Endothelial cell of umbilical vein (primary cell): ENCODE measurements at regions not wholly inside any gene's neighbourhood (a gene's known extent, or its start where the extent isn't known, plus 50 kb on each side); places are given as distances from the start of the nearest gene placed in this dataset.

ENCODE experiments used
- BruUV-seq: library from RNA; stranded (reverse); fragments of 400-500 nt; replicated peaks from 2 replicates; lab custom pipeline; 2021; lab: Mats Ljungman, UMichigan
- CTCF ChIA-PET: fragments of 300-600, 350-600 bp; sonication (Branson Sonifier 250); formaldehyde crosslinking; loops from one replicate; lab custom pipeline; 2021; ENCODE audit warnings: antibody characterized with exemption, inconsistent platforms; lab: Charles Lee
- POLR2A ChIA-PET: fragments of 300-600, 350-600 bp; sonication (Branson Sonifier 250); formaldehyde crosslinking; loops from one replicate; lab custom pipeline; 2021; ENCODE audit warnings: antibody characterized with exemption, inconsistent platforms; lab: Charles Lee
- DNase-seq: peaks from one replicate; pipeline ENCODE4 v3.0.0-alpha.2; 2011; ENCODE audit warnings: low read depth, low spot score
- FAIRE-seq: peaks from 2 replicates; lab custom pipeline; 2011; peaks lifted over from hg19 to GRCh38; lab: Jason Lieb, UNC
- H2AFZ ChIP-seq: 2 replicates; pipeline ENCODE4 v1.6.0; 2012; ENCODE audit warnings: low read depth, low read length, control low read depth, inconsistent platforms
- H3K27ac ChIP-seq: 2 replicates; pipeline ENCODE4 v1.5.1; 2011; ENCODE audit warnings: low read depth, mild to moderate bottlenecking, control low read depth, low read length, moderate library complexity; ENCODE audit not compliant: insufficient read depth
- H3K27me3 ChIP-seq, 2 experiments: 2 replicates each; pipeline versions ENCODE4 v1.6.0 to v1.6.1; 2011; ENCODE audit warnings: low read length in 2 of 2, mixed read lengths in 1 of 2; ENCODE audit not compliant: control insufficient read depth in 2 of 2, insufficient read depth in 2 of 2
- H3K36me3 ChIP-seq, 2 experiments: 2 replicates in 1 of 2; 3 replicates in 1 of 2; pipeline ENCODE4 v1.5.1; 2011; ENCODE audit warnings: low read length in 2 of 2, mild to moderate bottlenecking in 1 of 2, moderate library complexity in 1 of 2; ENCODE audit not compliant: control insufficient read depth in 2 of 2, insufficient read depth in 2 of 2; ENCODE audit errors: extremely low read depth in 1 of 2
- H3K4me1 ChIP-seq: 3 replicates; pipeline ENCODE4 v1.5.1; 2011; ENCODE audit warnings: mild to moderate bottlenecking, low read length; ENCODE audit not compliant: control insufficient read depth, insufficient read depth; ENCODE audit errors: extremely low read depth
- H3K4me2 ChIP-seq: 2 replicates; pipeline ENCODE4 v1.6.1; 2011; ENCODE audit warnings: low read length, control low read depth, mixed read lengths; ENCODE audit not compliant: insufficient read depth
- H3K4me3 ChIP-seq, 3 experiments: fragments of 200-600 bp in 1 of 3; sonication (generic), shearing (Covaris generic) in 1 of 3; replicated peaks in 1 of 3; 2 replicates each; pipeline ENCODE4 v1.5.1; 2011 to 2016; ENCODE audit warnings: control low read depth in 3 of 3, low read length in 3 of 3, mild to moderate bottlenecking in 2 of 3, inconsistent platforms in 1 of 3, low read depth in 1 of 3, moderate library complexity in 1 of 3; ENCODE audit not compliant: insufficient read depth in 1 of 3
- H3K79me2 ChIP-seq: 2 replicates; pipeline ENCODE4 v1.6.0; 2012; ENCODE audit warnings: low read length, inconsistent platforms; ENCODE audit not compliant: control insufficient read depth, insufficient read depth
- H3K9ac ChIP-seq: replicated peaks from 2 replicates; pipeline ENCODE3; 2011; ENCODE audit warnings: low read length, control low read depth; ENCODE audit not compliant: insufficient read depth; ENCODE audit errors: extremely low read depth
- H3K9me1 ChIP-seq: replicated peaks from 3 replicates; pipeline ENCODE4 v1.6.0; 2011; ENCODE audit warnings: mild to moderate bottlenecking, low read length; ENCODE audit not compliant: control insufficient read depth, insufficient read depth; ENCODE audit errors: extremely low read depth
- H3K9me3 ChIP-seq: replicated peaks from 2 replicates; pipeline ENCODE4 v1.5.1; 2012; ENCODE audit warnings: low read length, inconsistent platforms; ENCODE audit not compliant: control insufficient read depth, insufficient read depth
- H4K20me1 ChIP-seq: replicated peaks from 2 replicates; pipeline ENCODE3; 2011; ENCODE audit warnings: mild to moderate bottlenecking, low read length; ENCODE audit not compliant: control insufficient read depth, insufficient read depth; ENCODE audit errors: extremely low read depth
- EZH2 ChIP-seq: IDR thresholded peaks from 2 replicates; pipeline ENCODE4 v1.6.1; 2012; ENCODE audit warnings: borderline replicate concordance, low read depth, mild to moderate bottlenecking, moderate library complexity, low read length, inconsistent platforms; ENCODE audit not compliant: severe bottlenecking
- FOS ChIP-seq: IDR thresholded peaks from 2 replicates; pipeline ENCODE4 v1.6.1; 2011; ENCODE audit warnings: mild to moderate bottlenecking, low read length, moderate library complexity, borderline replicate concordance; ENCODE audit not compliant: insufficient read depth
- GATA2 ChIP-seq: IDR thresholded peaks from 2 replicates; pipeline ENCODE4 v1.7.0; 2011; ENCODE audit warnings: low read depth, mild to moderate bottlenecking, moderate library complexity, mixed read lengths, low read length; ENCODE audit not compliant: insufficient read length, insufficient read depth
- JUN ChIP-seq: IDR thresholded peaks from 2 replicates; pipeline ENCODE4 v1.6.1; 2011; ENCODE audit warnings: borderline replicate concordance, low read depth; ENCODE audit not compliant: insufficient read length, insufficient read depth
- MYC ChIP-seq: IDR thresholded peaks from one replicate; pipeline ENCODE4 v1.6.1; 2011; ENCODE audit warnings: mild to moderate bottlenecking, low read depth, low read length
- POLR2A ChIP-seq: IDR thresholded peaks from 2 replicates; pipeline ENCODE4 v1.6.1; 2012; ENCODE audit warnings: low read depth, mild to moderate bottlenecking, control low read depth, low read length
- POLR2AphosphoS5 ChIP-seq: IDR thresholded peaks from 2 replicates; pipeline ENCODE4 v1.6.1; 2012; ENCODE audit warnings: low read depth, mild to moderate bottlenecking, control low read depth, low read length, moderate library complexity; ENCODE audit not compliant: insufficient read depth
- dilution Hi-C: fragments of 300-500 bp; cut with MboI; formaldehyde crosslinking; loops from one replicate; pipeline ENCODE4 v1.15.0; 2019; ENCODE audit warnings: low sequenced_read_pairs; ENCODE audit not compliant: extremely low pct_ligation_motif_present
- intact Hi-C: fragments of 100-400 bp; cut with micrococcal nuclease; formaldehyde crosslinking; loops from one replicate; pipeline ENCODE4 v1.10.0; 2022
- TF ChIP-seq, protein P1 (sequence below), 2 donors: IDR thresholded peaks; 1 replicate in 1 of 2; 2 replicates in 1 of 2; pipeline ENCODE4 v1.5.1; 2011; ENCODE audit warnings: low read length in 2 of 2, mild to moderate bottlenecking in 2 of 2, moderate library complexity in 2 of 2, control low read depth in 1 of 2, inconsistent platforms in 1 of 2, low read depth in 1 of 2; ENCODE audit not compliant: insufficient read depth in 1 of 2; ENCODE audit errors: extremely low read depth in 1 of 2
- TF ChIP-seq, protein P2 (sequence below): IDR thresholded peaks from 2 replicates; pipeline ENCODE4 v1.6.1; 2011; ENCODE audit not compliant: insufficient read depth, insufficient read length

DNA sequence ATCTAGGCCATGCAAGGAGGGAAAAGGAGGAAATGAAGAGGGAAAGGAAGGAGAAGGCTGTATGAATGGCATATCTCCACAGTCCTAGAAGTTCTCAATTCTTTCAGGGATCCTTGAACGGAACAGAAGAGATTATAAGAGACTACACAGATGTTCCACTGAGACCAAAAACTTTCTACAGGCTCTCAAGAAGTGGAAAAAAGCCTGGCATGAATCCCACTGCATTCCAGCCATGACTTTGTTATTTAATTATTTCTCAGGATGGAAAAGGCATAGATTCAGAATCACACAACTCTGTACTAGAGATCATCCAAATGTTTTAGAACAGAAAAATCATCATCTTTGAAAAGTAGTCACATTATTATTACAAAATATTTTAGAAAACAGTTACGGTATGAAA lies 131.7 kb upstream of the CDH20 start:
- Histone ChIP-seq H3K36me3 (no peaks in the 10 kb centered on the region), H3K4me3 (no peak overlapping the region), H3K9me3 (no peaks in the 10 kb centered on the region), H3K27ac (no peak overlapping the region), H3K27me3 (no peaks in the 10 kb centered on the region), H4K20me1 (no peaks in the 10 kb centered on the region), H3K9me1 (no peaks in the 10 kb centered on the region), H3K4me2 (no peak overlapping the region), H3K4me1 (no peaks in the 10 kb centered on the region), H2AFZ (no peak overlapping the region), H3K79me2 (no peaks in the 10 kb centered on the region), H3K9ac (no peak overlapping the region)
- TF ChIP-seq JUN = no peak
- TF ChIP-seq EZH2 = no peak
- TF ChIP-seq POLR2AphosphoS5 = no peak
- no peak for TF ChIP-seq MYC
- no peak for TF ChIP-seq FOS
- TF ChIP-seq, protein P1, sequence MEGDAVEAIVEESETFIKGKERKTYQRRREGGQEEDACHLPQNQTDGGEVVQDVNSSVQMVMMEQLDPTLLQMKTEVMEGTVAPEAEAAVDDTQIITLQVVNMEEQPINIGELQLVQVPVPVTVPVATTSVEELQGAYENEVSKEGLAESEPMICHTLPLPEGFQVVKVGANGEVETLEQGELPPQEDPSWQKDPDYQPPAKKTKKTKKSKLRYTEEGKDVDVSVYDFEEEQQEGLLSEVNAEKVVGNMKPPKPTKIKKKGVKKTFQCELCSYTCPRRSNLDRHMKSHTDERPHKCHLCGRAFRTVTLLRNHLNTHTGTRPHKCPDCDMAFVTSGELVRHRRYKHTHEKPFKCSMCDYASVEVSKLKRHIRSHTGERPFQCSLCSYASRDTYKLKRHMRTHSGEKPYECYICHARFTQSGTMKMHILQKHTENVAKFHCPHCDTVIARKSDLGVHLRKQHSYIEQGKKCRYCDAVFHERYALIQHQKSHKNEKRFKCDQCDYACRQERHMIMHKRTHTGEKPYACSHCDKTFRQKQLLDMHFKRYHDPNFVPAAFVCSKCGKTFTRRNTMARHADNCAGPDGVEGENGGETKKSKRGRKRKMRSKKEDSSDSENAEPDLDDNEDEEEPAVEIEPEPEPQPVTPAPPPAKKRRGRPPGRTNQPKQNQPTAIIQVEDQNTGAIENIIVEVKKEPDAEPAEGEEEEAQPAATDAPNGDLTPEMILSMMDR (IDR thresholded peaks at IDR 0.05; ENCODE audit: extremely low read depth in 1 of 2, insufficient read depth in 1 of 2, low read depth in 1 of 2, low read length in 2 of 2) = no peak
- TF ChIP-seq POLR2A = no peak
- no peak for TF ChIP-seq GATA2
- TF ChIP-seq, protein P2, sequence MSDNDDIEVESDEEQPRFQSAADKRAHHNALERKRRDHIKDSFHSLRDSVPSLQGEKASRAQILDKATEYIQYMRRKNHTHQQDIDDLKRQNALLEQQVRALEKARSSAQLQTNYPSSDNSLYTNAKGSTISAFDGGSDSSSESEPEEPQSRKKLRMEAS = no peak
- dilution Hi-C loops (no loop called here), intact Hi-C loops (no loop called here)
- BruUV-seq = no TSS peak
- DNase-seq (no peak), FAIRE-seq (no peak)
- ChIA-PET POLR2A (no interaction called here), CTCF (no interaction called here)
